ENCODE measurements at regions not wholly inside any gene's neighbourhood (a gene's known extent, or its start where the extent isn't known, plus 50 kb on each side); places are given as distances from the start of the nearest gene placed in this dataset.

DNA sequence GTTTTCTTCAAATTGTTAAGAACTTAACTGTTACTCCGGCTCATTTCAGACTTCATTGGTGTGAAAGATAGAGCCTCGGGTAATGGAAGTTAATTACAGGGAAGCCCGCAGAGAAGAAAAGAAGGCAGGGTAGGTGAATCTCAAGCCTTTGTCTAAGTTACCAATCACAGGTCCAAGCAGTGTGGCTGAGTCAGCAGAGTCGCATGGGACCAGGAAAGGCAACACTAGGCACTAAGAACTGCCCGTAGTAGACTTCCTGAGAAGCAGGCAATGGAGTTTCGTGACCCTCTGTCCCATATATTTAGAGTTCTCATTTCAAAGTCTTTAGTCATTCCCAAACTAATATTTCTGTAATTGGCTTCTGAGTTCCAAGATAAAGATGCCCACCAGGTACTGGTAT is 122.9 kb upstream of the STT3B start:
- TF ChIP-seq GATA2 (IDR thresholded peaks at IDR 0.05; ENCODE audit: insufficient read depth, insufficient read length, low read depth, low read length) (no peak), POLR2A (IDR thresholded peaks at IDR 0.05; ENCODE audit: low read depth, low read length) (no peak), FOS (IDR thresholded peaks at IDR 0.05; ENCODE audit: borderline replicate concordance, insufficient read depth, low read length) (no peak), MAX (IDR thresholded peaks at IDR 0.05; ENCODE audit: insufficient read depth, insufficient read length) (no peak), JUN (IDR thresholded peaks at IDR 0.05; ENCODE audit: borderline replicate concordance, insufficient read depth, insufficient read length, low read depth) (no peak), POLR2AphosphoS5 (IDR thresholded peaks at IDR 0.05; ENCODE audit: insufficient read depth, low read depth, low read length) (no peak), CTCF (IDR thresholded peaks at IDR 0.05; ENCODE audit: extremely low read depth in 1 of 2, insufficient read depth in 1 of 2, low read depth in 1 of 2, low read length in 2 of 2) (no peak), EZH2 (IDR thresholded peaks at IDR 0.05; ENCODE audit: borderline replicate concordance, low read depth, low read length, severe bottlenecking) (no peak), MYC (IDR thresholded peaks at IDR 0.05; ENCODE audit: low read depth, low read length) (no peak)
- no peaks in the 10 kb centered on the region for H4K20me1 ChIP-seq (replicated peaks; ENCODE audit: control insufficient read depth, extremely low read depth, insufficient read depth, low read length)
- H3K27me3 ChIP-seq (ENCODE audit: control insufficient read depth in 2 of 2, insufficient read depth in 2 of 2, low read length in 2 of 2): peaks cover 2 to 3% of the 10 kb centered on the region in 2 experiments
- H3K4me1 ChIP-seq (ENCODE audit: control insufficient read depth, extremely low read depth, insufficient read depth, low read length): no peaks in the 10 kb centered on the region
- no peak overlapping the region for H3K27ac ChIP-seq (ENCODE audit: insufficient read depth, low read depth, low read length)
- H3K79me2 ChIP-seq (ENCODE audit: control insufficient read depth, insufficient read depth, low read length): no peaks in the 10 kb centered on the region
- H2AFZ ChIP-seq (ENCODE audit: low read depth, low read length): no peak overlapping the region
- no peaks in the 10 kb centered on the region for H3K9me1 ChIP-seq (replicated peaks; ENCODE audit: control insufficient read depth, extremely low read depth, insufficient read depth, low read length)
- no peak overlapping the region for H3K4me3 ChIP-seq (replicated peaks in 1 of 3; ENCODE audit: insufficient read depth in 1 of 3, low read depth in 1 of 3, low read length in 3 of 3)
- H3K36me3 ChIP-seq (ENCODE audit: control insufficient read depth in 2 of 2, extremely low read depth in 1 of 2, insufficient read depth in 2 of 2, low read length in 2 of 2): no peaks in the 10 kb centered on the region
- intact Hi-C loops (cut with micrococcal nuclease) (no loop called here), dilution Hi-C loops (cut with MboI; ENCODE audit: extremely low pct_ligation_motif_present, low sequenced_read_pairs) (no loop called here)
- BruUV-seq (replicated peaks): no TSS peak
- no peak for DNase-seq (ENCODE audit: low read depth, low spot score)
- CTCF ChIA-PET: no interaction called here
- no peak overlapping the region for H3K9ac ChIP-seq (replicated peaks; ENCODE audit: extremely low read depth, insufficient read depth, low read length)
- H3K9me3 ChIP-seq (replicated peaks; ENCODE audit: control insufficient read depth, insufficient read depth, low read length): no peaks in the 10 kb centered on the region
- POLR2A ChIA-PET: no interaction called here
- no peak for FAIRE-seq
- no peak overlapping the region for H3K4me2 ChIP-seq (ENCODE audit: insufficient read depth, low read length)

Measured in endothelial cell of umbilical vein (primary cell).